Peyer's patch (tissue), 4 donors: ENCODE measurements at regions not wholly inside any gene's neighbourhood (a gene's known extent, or its start where the extent isn't known, plus 50 kb on each side); places are given as distances from the start of the nearest gene placed in this dataset.

ENCODE experiments used
- DNase-seq, 3 donors: peaks; one replicate each; pipeline ENCODE4 v3.0.0-alpha.2; 2017 to 2019
- H3K27ac ChIP-seq, 4 donors: fragments of 200-600 bp; sonication (generic); one replicate each; pipeline ENCODE4 v1.5.1; 2016 to 2019
- H3K27me3 ChIP-seq, 2 donors: fragments of 200-600 bp; sonication (generic); one replicate each; pipeline ENCODE4 v1.5.1; 2019
- H3K36me3 ChIP-seq, 3 donors: fragments of 200-600 bp; sonication (generic); one replicate each; pipeline ENCODE4 v1.5.1; 2016 to 2019
- H3K4me1 ChIP-seq, 4 donors: fragments of 200-600 bp; sonication (generic); one replicate each; pipeline ENCODE4 v1.5.1; 2016 to 2019
- H3K4me3 ChIP-seq, 4 donors: fragments of 200-600 bp; sonication (generic); 1 replicate in 3 of 4; 2 replicates in 1 of 4; pipeline ENCODE4 v1.5.1; 2016 to 2019; ENCODE audit warnings: mild to moderate bottlenecking in 1 of 4
- H3K9me3 ChIP-seq, 4 donors: fragments of 200-600 bp; sonication (generic); one replicate each; pipeline ENCODE4 v1.5.1; 2016 to 2019; ENCODE audit warnings: mild to moderate bottlenecking in 1 of 4
- POLR2A ChIP-seq, 2 donors: fragments of 450-650 bp; IDR thresholded peaks; one replicate each; pipeline ENCODE4 v1.5.1; 2017; ENCODE audit warnings: antibody characterized with exemption in 2 of 2, mild to moderate bottlenecking in 2 of 2, moderate library complexity in 2 of 2
- TF ChIP-seq, protein P1 (sequence below), 6 experiments: fragments of 450-650 bp in 4 of 6; fragments of 200-600 bp in 2 of 6; sonication (generic) in 1 of 6; IDR thresholded peaks; one replicate each; pipeline ENCODE4 v1.5.1; 2017 to 2019; ENCODE audit warnings: antibody characterized with exemption in 6 of 6, mild to moderate bottlenecking in 3 of 6, moderate library complexity in 1 of 6

DNA sequence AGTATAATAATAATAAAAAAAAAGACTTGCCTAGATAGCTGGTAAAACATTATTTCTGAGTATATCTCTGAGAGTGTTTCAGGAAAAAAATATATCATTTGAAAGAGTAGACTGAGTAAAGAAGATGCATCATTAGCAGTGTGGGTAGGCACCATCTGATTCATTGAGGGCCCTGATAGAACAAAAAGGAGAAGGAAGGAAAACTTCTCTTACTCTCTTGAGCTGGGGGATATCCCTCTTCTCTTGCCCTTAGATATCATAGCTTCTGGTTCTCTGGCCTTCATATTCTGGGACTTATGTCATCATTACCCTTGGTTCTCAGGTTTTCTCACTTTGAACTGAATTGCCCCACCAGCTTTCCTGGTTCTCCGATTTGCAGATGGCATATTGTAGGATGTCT is 177.6 kb upstream of the EDNRB start:
- DNase-seq, result no peak
- TF ChIP-seq, protein P1, sequence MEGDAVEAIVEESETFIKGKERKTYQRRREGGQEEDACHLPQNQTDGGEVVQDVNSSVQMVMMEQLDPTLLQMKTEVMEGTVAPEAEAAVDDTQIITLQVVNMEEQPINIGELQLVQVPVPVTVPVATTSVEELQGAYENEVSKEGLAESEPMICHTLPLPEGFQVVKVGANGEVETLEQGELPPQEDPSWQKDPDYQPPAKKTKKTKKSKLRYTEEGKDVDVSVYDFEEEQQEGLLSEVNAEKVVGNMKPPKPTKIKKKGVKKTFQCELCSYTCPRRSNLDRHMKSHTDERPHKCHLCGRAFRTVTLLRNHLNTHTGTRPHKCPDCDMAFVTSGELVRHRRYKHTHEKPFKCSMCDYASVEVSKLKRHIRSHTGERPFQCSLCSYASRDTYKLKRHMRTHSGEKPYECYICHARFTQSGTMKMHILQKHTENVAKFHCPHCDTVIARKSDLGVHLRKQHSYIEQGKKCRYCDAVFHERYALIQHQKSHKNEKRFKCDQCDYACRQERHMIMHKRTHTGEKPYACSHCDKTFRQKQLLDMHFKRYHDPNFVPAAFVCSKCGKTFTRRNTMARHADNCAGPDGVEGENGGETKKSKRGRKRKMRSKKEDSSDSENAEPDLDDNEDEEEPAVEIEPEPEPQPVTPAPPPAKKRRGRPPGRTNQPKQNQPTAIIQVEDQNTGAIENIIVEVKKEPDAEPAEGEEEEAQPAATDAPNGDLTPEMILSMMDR (IDR thresholded peaks at IDR 0.05), result no peak
- no peaks in the 10 kb centered on the region for H3K27me3 ChIP-seq
- no peak overlapping the region for H3K4me3 ChIP-seq
- H3K4me1 ChIP-seq, result no peaks in the 10 kb centered on the region
- H3K9me3 ChIP-seq, result no peaks in the 10 kb centered on the region
- no peaks in the 10 kb centered on the region for H3K36me3 ChIP-seq
- H3K27ac ChIP-seq, result no peak overlapping the region

DNA sequence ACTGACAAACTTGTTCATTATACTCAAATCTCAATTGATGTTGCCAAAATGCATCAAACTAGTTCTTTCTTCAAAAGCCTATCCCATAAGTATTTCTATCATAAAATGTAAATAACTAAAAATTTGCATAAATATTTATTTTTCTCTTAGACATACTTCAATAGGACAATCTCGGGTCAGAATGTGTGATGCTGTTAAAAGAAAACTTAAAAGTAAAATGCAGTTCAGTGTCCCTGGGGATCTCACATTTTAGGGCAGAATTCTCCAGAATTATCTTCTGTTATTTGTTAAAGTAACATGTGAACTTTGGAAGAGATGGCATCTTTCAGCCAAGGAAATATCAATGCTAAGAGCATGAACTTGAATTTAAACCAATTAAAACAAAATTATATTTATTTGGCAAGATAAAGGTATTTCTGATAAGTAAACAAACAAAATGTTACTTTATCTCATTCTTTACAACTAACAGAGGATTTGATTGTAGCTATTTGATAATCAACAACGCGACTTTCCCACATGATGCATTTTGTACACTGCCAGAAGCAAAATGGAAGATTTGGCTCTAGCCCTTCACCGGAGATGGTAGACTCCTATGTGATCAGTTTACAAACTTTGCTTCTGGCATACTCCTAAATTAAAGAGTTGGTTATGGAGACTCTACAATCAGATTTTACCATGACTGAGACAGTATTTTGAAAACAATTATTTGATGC is 169.5 kb upstream of the EDNRB start:
- Histone ChIP-seq H3K4me1 (no peaks in the 10 kb centered on the region), H3K27me3 (no peaks in the 10 kb centered on the region), H3K9me3 (no peaks in the 10 kb centered on the region), H3K4me3 (no peak overlapping the region), H3K27ac (no peak overlapping the region), H3K36me3 (no peaks in the 10 kb centered on the region)
- no peak for TF ChIP-seq POLR2A (IDR thresholded peaks at IDR 0.05)
- TF ChIP-seq, protein P1 (IDR thresholded peaks at IDR 0.05), result no peak
- DNase-seq, result no peak

DNA sequence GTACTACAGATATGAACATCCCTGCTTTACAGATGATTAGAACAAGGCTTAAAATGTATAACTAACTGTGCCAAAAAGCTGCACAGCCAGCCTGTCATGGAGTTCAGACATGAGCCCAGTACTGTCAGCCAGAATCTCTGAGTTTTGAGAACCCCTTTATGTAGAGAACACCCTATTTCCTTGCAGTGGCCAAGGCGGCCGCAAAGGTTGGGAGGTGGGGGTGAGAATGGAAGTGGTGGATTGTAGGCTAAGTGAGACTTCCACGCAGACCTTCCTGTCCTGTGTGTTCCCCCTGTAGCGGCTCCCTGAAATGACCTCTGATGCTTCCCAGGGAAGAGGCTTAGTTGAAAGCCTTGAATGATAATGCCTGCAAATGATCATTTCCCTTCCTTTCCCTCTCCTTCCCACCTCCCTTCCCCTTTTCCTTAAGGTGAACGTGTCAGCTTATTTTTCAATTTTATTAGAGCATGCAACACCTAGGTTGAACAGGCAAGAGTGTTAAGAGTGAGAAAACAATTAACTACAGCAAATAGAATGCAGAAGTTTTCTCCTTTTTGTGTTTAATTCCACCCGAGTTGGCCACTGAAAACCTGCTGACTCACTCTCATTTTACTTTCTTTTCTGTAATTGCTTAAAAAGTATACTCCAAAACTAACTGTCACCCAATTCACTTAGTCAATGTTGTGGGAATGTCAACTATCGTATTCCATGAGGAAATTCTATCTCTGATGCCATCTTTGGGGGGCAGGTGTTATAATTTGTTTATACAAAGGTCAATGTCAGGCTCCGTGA is 167.0 kb upstream of the EDNRB start:
- no peaks in the 10 kb centered on the region for H3K4me1 ChIP-seq
- no peak overlapping the region for H3K4me3 ChIP-seq
- peaks cover 0 to 2% (median 0%) of the 10 kb centered on the region in 4 donors for H3K9me3 ChIP-seq
- TF ChIP-seq POLR2A (IDR thresholded peaks at IDR 0.05), result no peak
- TF ChIP-seq, protein P1 (IDR thresholded peaks at IDR 0.05), result no peak
- peak in 1 of 3 donors; percentile 28 for DNase-seq
- H3K36me3 ChIP-seq, result no peaks in the 10 kb centered on the region
- H3K27me3 ChIP-seq, result no peaks in the 10 kb centered on the region
- H3K27ac ChIP-seq, result no peak overlapping the region

DNA sequence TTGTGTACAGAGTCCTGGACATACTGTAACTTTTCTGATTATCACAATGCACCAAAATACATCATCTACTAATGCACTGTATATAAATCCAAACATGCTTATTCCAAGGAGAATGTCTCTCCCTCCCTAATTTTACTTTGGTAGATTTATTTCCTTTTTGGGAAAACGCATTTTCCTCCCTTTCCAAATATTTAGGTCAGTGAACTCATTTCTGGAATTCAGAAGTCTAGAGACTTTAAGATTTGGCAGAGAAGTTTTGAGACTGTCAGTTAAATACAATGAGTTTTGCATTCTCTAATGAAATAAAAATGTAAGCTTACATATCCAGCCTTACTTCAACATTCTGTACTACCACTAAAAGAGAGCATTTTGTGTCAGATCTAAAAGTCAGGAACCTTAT is 165.8 kb upstream of the EDNRB start:
- Histone ChIP-seq H3K27me3 (no peaks in the 10 kb centered on the region), H3K9me3 (peaks cover 0 to 5% (median 0%) of the 10 kb centered on the region in 4 donors), H3K4me1 (no peaks in the 10 kb centered on the region), H3K4me3 (no peak overlapping the region), H3K27ac (no peak overlapping the region), H3K36me3 (no peaks in the 10 kb centered on the region)
- TF ChIP-seq, protein P1 (IDR thresholded peaks at IDR 0.05), result no peak
- no peak for TF ChIP-seq POLR2A (IDR thresholded peaks at IDR 0.05)
- no peak for DNase-seq

GRCh38 chr13:78078168-78078567 is 159.5 kb upstream of the EDNRB start:
- peaks cover 0 to 5% (median 0%) of the 10 kb centered on the region in 4 donors for H3K9me3 ChIP-seq
- H3K36me3 ChIP-seq, result no peaks in the 10 kb centered on the region
- no peaks in the 10 kb centered on the region for H3K27me3 ChIP-seq
- no peak for DNase-seq
- no peaks in the 10 kb centered on the region for H3K4me1 ChIP-seq
- TF ChIP-seq POLR2A (IDR thresholded peaks at IDR 0.05), result no peak
- TF ChIP-seq, protein P1 (IDR thresholded peaks at IDR 0.05), result no peak
- no peak overlapping the region for H3K27ac ChIP-seq
- no peak overlapping the region for H3K4me3 ChIP-seq
